M059J (cell line): ENCODE measurements at regions not wholly inside any gene's neighbourhood (a gene's known extent, or its start where the extent isn't known, plus 50 kb on each side); places are given as distances from the start of the nearest gene placed in this dataset.
"Not testable (repeated sequence)": the region's sequence is repeated elsewhere in the genome, so short reads cannot be mapped to it uniquely, and the experiment has no call there.

ENCODE experiments used
- DNase-seq: peaks from one replicate; pipeline ENCODE4 v3.0.0-alpha.2; 2012; ENCODE audit warnings: low read depth

GRCh38 chr13:23069566-23069965 lies 111.2 kb upstream of the SGCG start:
- DNase-seq = peak; percentile 50

- DNase-seq = no peak
Observed at GRCh38 chr13:23074075-23074828, 106.5 kb upstream of the SGCG start.

- peak; percentile 54 for DNase-seq
Observed at GRCh38 chr13:23081220-23081619, 99.6 kb upstream of the SGCG start.

- no peak for DNase-seq
Observed at GRCh38 chr13:23081901-23082300, 98.9 kb upstream of the SGCG start.

GRCh38 chr13:23086968-23087623 lies 93.7 kb upstream of the SGCG start:
- DNase-seq = no peak

- DNase-seq = peak; percentile 32
Observed at GRCh38 chr13:23087880-23088279, 92.9 kb upstream of the SGCG start.

- no peak for DNase-seq
Observed at GRCh38 chr13:23098161-23098907, 82.4 kb upstream of the SGCG start.

- DNase-seq = no peak
Observed at GRCh38 chr13:23105051-23105450, 75.7 kb upstream of the SGCG start.

- DNase-seq = no peak
Observed at GRCh38 chr13:23107665-23108064, 73.1 kb upstream of the SGCG start.

- DNase-seq = no peak
Observed at GRCh38 chr13:23119131-23119530, 61.6 kb upstream of the SGCG start.

- DNase-seq = not testable (repeated sequence)
Observed at GRCh38 chr13:23127540-23127939, 53.2 kb upstream of the SGCG start.

- DNase-seq = no peak
Observed at GRCh38 chr13:23129331-23129730, 51.4 kb upstream of the SGCG start.
